Mesodermal cell (in vitro differentiated cells): ENCODE measurements at regions not wholly inside any gene's neighbourhood (a gene's known extent, or its start where the extent isn't known, plus 50 kb on each side); places are given as distances from the start of the nearest gene placed in this dataset.

ENCODE experiments used
- H3K27ac ChIP-seq: 2 replicates; pipeline ENCODE4 v1.7.0; 2013; ENCODE audit warnings: mild to moderate bottlenecking, low read depth, low read length, moderate library complexity; ENCODE audit not compliant: severe bottlenecking
- H3K36me3 ChIP-seq: 2 replicates; pipeline ENCODE4 v1.7.1; 2013; ENCODE audit warnings: mild to moderate bottlenecking, low read length, moderate library complexity; ENCODE audit not compliant: control insufficient read depth, insufficient read depth
- H3K4me1 ChIP-seq: one replicate; pipeline ENCODE4 v1.7.1; 2013; ENCODE audit warnings: mild to moderate bottlenecking, low read length; ENCODE audit not compliant: insufficient read depth, control insufficient read depth, poor library complexity, severe bottlenecking
- H3K4me3 ChIP-seq: 2 replicates; pipeline ENCODE4 v1.7.0; 2013; ENCODE audit warnings: low read length, control low read depth, mild to moderate bottlenecking; ENCODE audit not compliant: insufficient read depth, poor library complexity, severe bottlenecking; ENCODE audit errors: extremely low read depth
- H3K9me3 ChIP-seq: 2 replicates; pipeline ENCODE4 v1.7.1; 2013; ENCODE audit warnings: mild to moderate bottlenecking, low read length, moderate library complexity; ENCODE audit not compliant: control insufficient read depth
- WGBS, 2 experiments: methylation state at CpG; one replicate each; pipeline ENCODE4 v1.1.5; 2013; ENCODE audit warnings: missing lambda C conversion rate in 2 of 2; ENCODE audit not compliant: insufficient coverage in 2 of 2; 5-methylcytosine and 5-hydroxymethylcytosine counted together

DNA sequence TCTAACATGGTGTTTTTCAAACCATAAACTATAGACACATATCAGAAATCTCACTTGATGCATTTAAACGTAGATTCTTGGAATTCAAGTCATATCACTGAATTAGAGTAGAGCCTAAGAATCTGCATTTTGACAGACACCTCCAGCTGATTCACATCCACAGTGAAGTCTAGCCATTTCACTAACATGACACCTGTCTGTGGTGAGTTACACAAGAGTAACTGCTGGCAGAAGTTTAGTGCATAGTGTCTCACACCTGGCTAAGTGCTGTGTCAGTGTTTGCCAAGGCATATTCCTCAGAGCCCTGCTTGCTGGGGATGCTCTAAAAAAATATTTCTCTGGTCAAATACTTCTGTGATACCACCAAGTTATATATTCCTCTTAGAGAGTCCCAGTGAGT is 237.5 kb upstream of the DIAPH2 start:
- Histone ChIP-seq H3K9me3 (no peaks in the 10 kb centered on the region), H3K4me3 (no peak overlapping the region), H3K4me1 (no peaks in the 10 kb centered on the region), H3K36me3 (no peaks in the 10 kb centered on the region), H3K27ac (no peak overlapping the region)
- 100% methylated on average over 1 of the region's 1 CpG; no CpG with 5 or more reads in 1 of the 2 experiments for WGBS, 2 experiments

DNA sequence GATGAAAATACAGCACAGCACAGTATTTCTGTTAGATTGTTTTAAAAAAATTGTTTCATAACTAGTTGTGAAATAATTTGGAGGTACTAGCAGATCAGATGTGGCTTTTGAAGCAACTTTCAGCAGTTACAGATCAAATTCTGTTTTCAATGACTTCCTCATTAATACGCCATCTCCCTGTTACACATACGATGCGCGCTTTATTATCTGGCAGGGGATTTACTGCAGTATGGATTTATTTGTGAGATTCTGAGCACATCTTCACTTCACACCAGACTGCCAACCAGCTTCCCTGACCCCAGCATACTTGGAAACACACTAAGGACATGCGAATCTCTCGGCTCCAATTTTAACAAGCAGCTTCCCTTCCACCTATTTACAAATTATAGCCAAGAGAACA is 235.5 kb upstream of the DIAPH2 start:
- no peaks in the 10 kb centered on the region for H3K36me3 ChIP-seq
- no peaks in the 10 kb centered on the region for H3K4me1 ChIP-seq
- H3K27ac ChIP-seq: no peak overlapping the region
- no peaks in the 10 kb centered on the region for H3K9me3 ChIP-seq
- WGBS, 2 experiments: no CpG with 5 or more reads among the region's 6 CpGs
- no peak overlapping the region for H3K4me3 ChIP-seq

DNA sequence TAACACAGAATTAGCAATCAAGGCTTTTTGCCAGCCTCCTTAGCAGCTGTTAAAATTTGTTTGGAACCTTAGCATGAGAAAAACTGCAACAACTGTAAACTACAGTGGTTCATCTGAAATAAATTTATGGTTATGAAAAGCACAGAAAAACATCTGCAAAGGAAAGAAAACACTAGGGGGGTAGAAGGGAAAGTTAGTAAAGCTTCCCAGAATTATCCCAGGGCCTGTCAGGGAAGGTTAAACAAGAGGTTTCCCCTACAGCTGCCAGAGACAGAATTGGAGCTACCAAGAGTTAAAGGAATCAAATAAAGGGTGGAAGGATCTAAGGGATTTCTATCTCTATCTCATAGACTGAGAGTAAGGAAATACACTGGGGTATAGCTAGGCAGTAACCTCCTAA is 234.7 kb upstream of the DIAPH2 start:
- H3K4me3 ChIP-seq: no peak overlapping the region
- no peaks in the 10 kb centered on the region for H3K9me3 ChIP-seq
- H3K4me1 ChIP-seq: no peaks in the 10 kb centered on the region
- H3K27ac ChIP-seq: no peak overlapping the region
- no peaks in the 10 kb centered on the region for H3K36me3 ChIP-seq

DNA sequence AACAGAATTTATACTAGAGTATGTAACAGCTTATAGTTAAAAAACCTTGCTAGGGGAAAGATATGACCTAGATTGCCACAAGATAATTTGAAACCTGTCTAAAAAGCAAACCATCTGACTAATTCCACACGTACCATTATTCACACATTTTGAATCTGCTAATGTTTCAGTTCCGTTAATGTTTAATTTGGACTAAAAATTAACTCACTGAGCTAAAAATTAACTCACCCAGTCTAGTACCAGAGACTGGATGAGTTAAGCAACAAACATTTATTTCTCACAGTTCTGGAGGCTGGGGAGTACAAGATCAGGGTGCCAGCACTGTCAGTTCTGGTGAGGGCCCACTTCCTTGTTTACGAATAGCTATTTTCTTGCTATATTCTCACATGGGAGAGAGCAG is 231.5 kb upstream of the DIAPH2 start:
- H3K36me3 ChIP-seq: no peaks in the 10 kb centered on the region
- 100% methylated on average over 2 of the region's 3 CpGs; no CpG with 5 or more reads in 1 of the 2 experiments for WGBS, 2 experiments

DNA sequence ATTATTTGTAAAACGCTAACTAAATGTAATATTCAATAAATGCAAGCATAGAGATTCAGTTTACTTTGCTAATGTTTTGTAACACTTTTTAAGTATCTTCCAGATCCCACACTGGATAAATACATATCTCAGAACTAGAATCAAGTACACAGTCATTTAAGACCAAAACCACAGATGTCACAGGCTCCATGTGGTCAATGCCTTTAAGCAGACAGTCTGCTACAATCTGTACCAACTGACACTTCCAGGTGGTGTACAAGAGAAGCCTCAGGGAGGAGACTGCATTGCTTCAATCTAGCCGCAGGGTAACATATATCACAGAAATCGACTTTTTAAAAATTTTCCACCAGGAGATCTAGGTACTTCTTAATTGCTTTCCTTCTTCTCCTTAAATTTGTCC is 229.6 kb upstream of the DIAPH2 start:
- no peaks in the 10 kb centered on the region for H3K36me3 ChIP-seq
- H3K4me3 ChIP-seq: no peak overlapping the region
- no peak overlapping the region for H3K27ac ChIP-seq
- H3K4me1 ChIP-seq: no peaks in the 10 kb centered on the region
- WGBS, 2 experiments: no CpG with 5 or more reads among the region's 3 CpGs
- no peaks in the 10 kb centered on the region for H3K9me3 ChIP-seq

More for the DNA sequence above, 231.5 kb upstream of the DIAPH2 start:
- Histone ChIP-seq H3K4me1 (no peaks in the 10 kb centered on the region), H3K9me3 (no peaks in the 10 kb centered on the region), H3K27ac (no peak overlapping the region), H3K4me3 (no peak overlapping the region)

DNA sequence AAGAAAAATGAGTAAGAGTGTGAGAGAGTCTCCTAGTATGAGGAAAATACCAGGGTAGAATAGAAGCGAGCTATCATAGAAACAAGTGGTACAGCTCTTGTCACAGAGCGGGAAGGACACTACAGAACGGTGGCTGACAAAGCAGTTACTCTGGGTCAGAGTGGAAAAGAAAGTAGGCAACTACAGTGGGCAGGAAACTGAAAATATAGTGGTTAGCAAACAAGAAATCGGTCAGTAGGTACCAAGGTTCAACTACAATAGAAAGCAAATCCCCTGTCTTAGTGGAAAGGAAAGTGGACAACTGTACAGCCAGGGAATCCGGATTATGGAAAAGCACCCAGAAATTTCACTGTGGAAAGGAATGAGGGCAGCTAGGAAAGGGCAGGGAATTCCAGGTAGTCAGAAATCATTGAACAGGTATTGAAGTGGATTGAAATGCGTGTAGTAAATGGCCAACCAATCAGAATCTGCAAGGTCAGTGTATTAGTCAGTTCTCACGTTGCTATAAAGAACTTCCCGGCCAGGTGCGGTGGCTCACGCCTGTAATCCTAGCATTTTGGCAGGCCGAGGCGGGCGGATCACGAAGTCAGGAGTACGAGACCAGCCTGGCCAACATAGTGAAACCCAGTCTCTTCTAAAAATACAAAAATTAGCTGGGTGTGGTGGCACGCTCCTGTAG is 219.6 kb upstream of the DIAPH2 start:
- 95 to 96% methylated on average over 9 to 10 of the region's 16 CpGs for WGBS, 2 experiments
- Histone ChIP-seq H3K27ac (no peak overlapping the region), H3K9me3 (no peaks in the 10 kb centered on the region), H3K36me3 (no peaks in the 10 kb centered on the region), H3K4me3 (no peak overlapping the region), H3K4me1 (no peaks in the 10 kb centered on the region)

DNA sequence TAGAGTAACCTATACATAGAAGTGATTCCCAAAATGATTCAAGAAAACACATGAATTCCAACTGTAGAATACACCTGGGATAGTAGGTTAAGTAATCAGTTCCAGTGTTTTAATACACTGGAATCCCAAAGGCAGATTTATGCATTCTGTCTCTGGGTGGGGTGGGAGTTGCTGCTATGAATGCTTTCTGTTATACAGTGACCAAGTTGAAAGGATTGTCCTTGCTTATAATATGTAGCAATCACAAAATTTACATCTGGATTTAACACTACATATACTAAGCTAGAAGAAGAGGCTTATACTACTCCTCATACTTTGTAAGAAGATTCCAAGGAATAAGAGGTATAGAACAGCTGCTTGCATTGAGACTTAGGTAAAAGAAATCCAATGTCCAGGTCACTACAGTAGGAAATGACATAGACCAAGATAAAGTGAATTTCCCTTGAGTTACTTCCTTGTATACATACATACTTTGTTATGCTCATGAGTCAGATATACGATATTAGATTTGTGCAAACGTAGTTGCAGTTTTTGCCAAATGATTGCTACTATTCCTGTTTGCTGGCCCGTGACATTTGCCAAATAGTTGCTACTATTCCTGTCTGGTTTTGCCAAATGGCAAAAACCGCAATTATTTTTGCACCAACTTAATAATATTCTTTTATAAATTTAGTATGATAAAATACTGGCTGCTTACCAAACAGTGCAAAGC is 210.5 kb upstream of the DIAPH2 start:
- Histone ChIP-seq H3K9me3 (no peaks in the 10 kb centered on the region), H3K36me3 (no peaks in the 10 kb centered on the region), H3K27ac (no peak overlapping the region), H3K4me3 (no peak overlapping the region), H3K4me1 (no peaks in the 10 kb centered on the region)
- 92 to 100% methylated on average over 1 to 2 of the region's 4 CpGs for WGBS, 2 experiments

DNA sequence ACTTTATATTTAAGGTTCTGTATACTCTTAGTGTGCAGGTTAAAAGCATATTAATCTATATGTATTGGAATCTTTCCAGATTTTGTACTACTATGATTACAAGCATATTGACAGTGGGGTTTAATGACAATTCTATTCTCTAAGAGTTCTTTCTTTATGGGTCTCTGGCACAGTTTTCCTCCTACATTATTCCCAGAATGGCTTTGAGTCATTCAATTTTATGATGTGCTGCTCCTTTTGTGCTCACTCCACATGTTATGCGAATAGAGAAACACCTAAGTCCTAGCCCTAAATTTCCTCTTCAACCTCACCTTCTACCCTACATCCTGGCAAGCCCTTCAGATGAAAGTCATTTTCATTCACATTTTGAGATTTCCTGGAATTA is 209.9 kb upstream of the DIAPH2 start:
- Histone ChIP-seq H3K4me1 (no peaks in the 10 kb centered on the region), H3K9me3 (no peaks in the 10 kb centered on the region), H3K36me3 (no peaks in the 10 kb centered on the region), H3K27ac (no peak overlapping the region), H3K4me3 (no peak overlapping the region)
- no CpG with 5 or more reads among the region's 1 CpG for WGBS, 2 experiments

DNA sequence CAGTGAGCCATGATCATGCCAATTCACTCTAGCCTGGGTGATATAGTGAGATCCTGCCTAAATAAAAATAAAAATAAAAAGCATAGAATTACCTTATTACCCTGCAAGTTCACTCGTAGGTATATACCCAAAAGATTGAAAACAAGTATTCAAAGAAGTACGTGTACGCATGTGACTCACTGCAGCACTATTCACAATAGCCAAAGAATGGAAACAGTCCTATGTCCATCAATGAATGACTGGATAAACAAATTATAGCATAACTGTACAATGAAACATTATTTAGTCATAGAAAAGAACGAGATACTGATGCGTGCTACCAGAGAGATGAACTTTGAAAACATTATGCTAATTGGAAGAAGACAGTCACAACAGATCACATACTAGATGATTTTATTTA is 204.6 kb upstream of the DIAPH2 start:
- Histone ChIP-seq H3K9me3 (no peaks in the 10 kb centered on the region), H3K4me3 (no peak overlapping the region), H3K4me1 (no peaks in the 10 kb centered on the region), H3K27ac (no peak overlapping the region), H3K36me3 (no peaks in the 10 kb centered on the region)
- no CpG with 5 or more reads among the region's 5 CpGs for WGBS, 2 experiments

DNA sequence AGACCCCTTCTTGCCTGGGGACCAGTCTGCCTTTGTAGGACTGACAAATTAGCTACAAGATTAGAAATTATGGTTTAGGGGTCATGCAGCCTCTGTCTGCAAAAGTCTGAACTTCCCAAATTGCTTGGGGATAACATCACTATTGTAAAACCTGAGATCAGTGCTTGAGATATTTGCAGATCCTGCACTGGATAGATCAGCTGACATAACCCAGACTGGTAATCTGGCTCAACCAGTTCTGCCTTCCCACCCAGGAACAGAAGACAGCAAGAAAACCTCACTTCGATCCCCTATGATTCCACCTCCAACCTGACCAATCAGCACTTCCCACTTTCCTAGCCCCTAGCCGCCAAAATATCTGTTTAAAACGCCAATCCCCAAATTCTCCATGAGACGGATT is 202.8 kb upstream of the DIAPH2 start:
- no peaks in the 10 kb centered on the region for H3K36me3 ChIP-seq
- WGBS, 2 experiments: 60% methylated on average over 1 of the region's 4 CpGs; no CpG with 5 or more reads in 1 of the 2 experiments
- H3K9me3 ChIP-seq: no peaks in the 10 kb centered on the region
- no peak overlapping the region for H3K4me3 ChIP-seq
- H3K27ac ChIP-seq: no peak overlapping the region
- no peaks in the 10 kb centered on the region for H3K4me1 ChIP-seq

DNA sequence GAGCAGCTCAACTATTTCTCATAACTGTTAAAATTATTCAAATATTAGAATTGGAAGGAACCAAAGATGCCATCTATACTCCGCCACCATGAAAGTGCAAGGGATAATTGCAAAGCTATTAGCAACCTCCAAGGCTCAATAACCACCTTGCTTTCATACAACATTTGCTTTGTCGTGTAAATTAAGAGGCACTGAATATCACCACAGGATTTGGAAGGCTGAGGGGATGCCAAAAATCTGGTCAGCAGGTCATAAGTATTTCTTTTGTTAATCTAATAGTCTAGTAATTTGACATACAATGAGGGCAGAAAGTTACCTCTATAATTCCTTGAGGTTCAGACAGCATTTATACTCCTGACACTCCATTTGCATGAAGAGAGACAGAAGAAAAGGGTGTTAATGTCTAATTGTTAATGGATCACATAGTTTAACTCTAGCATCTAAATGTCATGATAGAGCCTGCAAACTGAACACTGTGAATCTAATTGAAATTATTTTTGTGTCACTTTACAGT is 200.9 kb upstream of the DIAPH2 start:
- Histone ChIP-seq H3K9me3 (no peaks in the 10 kb centered on the region), H3K4me1 (no peaks in the 10 kb centered on the region), H3K36me3 (no peaks in the 10 kb centered on the region), H3K4me3 (no peak overlapping the region), H3K27ac (no peak overlapping the region)
- WGBS, 2 experiments: no CpG with 5 or more reads among the region's 2 CpGs
